ENCODE measurements at regions not wholly inside any gene's neighbourhood (a gene's known extent, or its start where the extent isn't known, plus 50 kb on each side); places are given as distances from the start of the nearest gene placed in this dataset.

DNA sequence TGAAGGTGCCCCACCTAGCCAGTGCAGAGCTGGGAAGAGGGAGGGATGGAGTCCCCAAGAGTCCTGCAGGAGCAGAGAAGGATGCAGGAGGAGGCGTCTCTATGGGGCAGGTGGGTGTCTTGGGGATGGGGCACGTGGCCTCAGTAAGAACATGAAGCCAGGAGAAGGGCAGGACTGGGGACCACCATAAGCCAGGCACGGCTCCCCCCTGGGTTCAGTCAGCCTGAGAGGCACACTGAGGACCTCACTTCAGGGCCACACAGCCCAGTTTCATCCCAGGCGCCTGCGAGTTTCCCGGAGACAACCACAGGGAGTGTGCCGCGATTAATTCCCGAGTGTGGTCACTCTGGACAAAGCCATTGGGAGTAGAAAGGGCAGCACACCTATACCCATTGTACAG, 120.3 kb downstream of the GYPC start:
- TF ChIP-seq EP300 (IDR thresholded peaks at IDR 0.05; ENCODE audit: borderline replicate concordance): no peak
- TF ChIP-seq FOXM1 (IDR thresholded peaks at IDR 0.05; ENCODE audit: borderline replicate concordance, low read depth): no peak
- TF ChIP-seq, protein P1, sequence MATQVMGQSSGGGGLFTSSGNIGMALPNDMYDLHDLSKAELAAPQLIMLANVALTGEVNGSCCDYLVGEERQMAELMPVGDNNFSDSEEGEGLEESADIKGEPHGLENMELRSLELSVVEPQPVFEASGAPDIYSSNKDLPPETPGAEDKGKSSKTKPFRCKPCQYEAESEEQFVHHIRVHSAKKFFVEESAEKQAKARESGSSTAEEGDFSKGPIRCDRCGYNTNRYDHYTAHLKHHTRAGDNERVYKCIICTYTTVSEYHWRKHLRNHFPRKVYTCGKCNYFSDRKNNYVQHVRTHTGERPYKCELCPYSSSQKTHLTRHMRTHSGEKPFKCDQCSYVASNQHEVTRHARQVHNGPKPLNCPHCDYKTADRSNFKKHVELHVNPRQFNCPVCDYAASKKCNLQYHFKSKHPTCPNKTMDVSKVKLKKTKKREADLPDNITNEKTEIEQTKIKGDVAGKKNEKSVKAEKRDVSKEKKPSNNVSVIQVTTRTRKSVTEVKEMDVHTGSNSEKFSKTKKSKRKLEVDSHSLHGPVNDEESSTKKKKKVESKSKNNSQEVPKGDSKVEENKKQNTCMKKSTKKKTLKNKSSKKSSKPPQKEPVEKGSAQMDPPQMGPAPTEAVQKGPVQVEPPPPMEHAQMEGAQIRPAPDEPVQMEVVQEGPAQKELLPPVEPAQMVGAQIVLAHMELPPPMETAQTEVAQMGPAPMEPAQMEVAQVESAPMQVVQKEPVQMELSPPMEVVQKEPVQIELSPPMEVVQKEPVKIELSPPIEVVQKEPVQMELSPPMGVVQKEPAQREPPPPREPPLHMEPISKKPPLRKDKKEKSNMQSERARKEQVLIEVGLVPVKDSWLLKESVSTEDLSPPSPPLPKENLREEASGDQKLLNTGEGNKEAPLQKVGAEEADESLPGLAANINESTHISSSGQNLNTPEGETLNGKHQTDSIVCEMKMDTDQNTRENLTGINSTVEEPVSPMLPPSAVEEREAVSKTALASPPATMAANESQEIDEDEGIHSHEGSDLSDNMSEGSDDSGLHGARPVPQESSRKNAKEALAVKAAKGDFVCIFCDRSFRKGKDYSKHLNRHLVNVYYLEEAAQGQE (IDR thresholded peaks at IDR 0.05; ENCODE audit: low read depth): no peak
- TF ChIP-seq, protein P2, sequence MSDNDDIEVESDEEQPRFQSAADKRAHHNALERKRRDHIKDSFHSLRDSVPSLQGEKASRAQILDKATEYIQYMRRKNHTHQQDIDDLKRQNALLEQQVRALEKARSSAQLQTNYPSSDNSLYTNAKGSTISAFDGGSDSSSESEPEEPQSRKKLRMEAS (IDR thresholded peaks at IDR 0.05): no peak

Data from Ishikawa (cell line).